BE2C (cell line): ENCODE measurements at regions not wholly inside any gene's neighbourhood (a gene's known extent, or its start where the extent isn't known, plus 50 kb on each side); places are given as distances from the start of the nearest gene placed in this dataset.

Experiments
- DNase-seq: peaks from one replicate; pipeline ENCODE4 v3.0.0-alpha.2; 2020
- H3K27me3 ChIP-seq: fragments of 250-450 bp; sonication (Bioruptor Pico); 2 replicates; pipeline ENCODE4 v1.5.1; 2020; ENCODE audit warnings: mild to moderate bottlenecking
- H3K36me3 ChIP-seq: fragments of 250-450 bp; sonication (Bioruptor Pico); 2 replicates; pipeline ENCODE4 v1.5.1; 2020; ENCODE audit warnings: mild to moderate bottlenecking
- H3K4me1 ChIP-seq: fragments of 250-450 bp; sonication (Bioruptor Pico); 2 replicates; pipeline ENCODE4 v1.5.1; 2020
- H3K4me3 ChIP-seq: 2 replicates; pipeline ENCODE4 v1.5.1; 2011; ENCODE audit warnings: low read depth, low read length
- H3K9me3 ChIP-seq: fragments of 250-450 bp; sonication (Bioruptor Pico); 2 replicates; pipeline ENCODE4 v1.5.1; 2020
- CTCF ChIP-seq: IDR thresholded peaks from 2 replicates; pipeline ENCODE4 v1.5.1; 2012; ENCODE audit warnings: mild to moderate bottlenecking, low read depth, low read length

- DNase-seq = no peak
- H3K9me3 ChIP-seq = no peaks in the 10 kb centered on the region
- H3K36me3 ChIP-seq = no peaks in the 10 kb centered on the region
- no peaks in the 10 kb centered on the region for H3K4me1 ChIP-seq
- no peak for TF ChIP-seq CTCF
- H3K4me3 ChIP-seq = no peak overlapping the region
- H3K27me3 ChIP-seq = no peaks in the 10 kb centered on the region
These were observed 172.0 kb upstream of the ZC4H2 start for GRCh38 chrX:65148232-65148631.

- no peak for DNase-seq
- Histone ChIP-seq H3K36me3 (no peaks in the 10 kb centered on the region), H3K27me3 (no peaks in the 10 kb centered on the region), H3K9me3 (no peaks in the 10 kb centered on the region), H3K4me3 (no peak overlapping the region), H3K4me1 (no peaks in the 10 kb centered on the region)
- TF ChIP-seq CTCF = no peak
These were observed 160.2 kb upstream of the ZC4H2 start for GRCh38 chrX:65136424-65136823.

GRCh38 chrX:65127842-65128241 is 151.6 kb upstream of the ZC4H2 start:
- TF ChIP-seq CTCF = no peak
- H3K36me3 ChIP-seq = no peaks in the 10 kb centered on the region
- no peaks in the 10 kb centered on the region for H3K9me3 ChIP-seq
- no peak for DNase-seq
- H3K4me3 ChIP-seq = no peak overlapping the region
- no peaks in the 10 kb centered on the region for H3K27me3 ChIP-seq
- no peaks in the 10 kb centered on the region for H3K4me1 ChIP-seq

GRCh38 chrX:65098851-65099250 is 122.6 kb upstream of the ZC4H2 start:
- no peaks in the 10 kb centered on the region for H3K36me3 ChIP-seq
- no peaks in the 10 kb centered on the region for H3K9me3 ChIP-seq
- no peaks in the 10 kb centered on the region for H3K4me1 ChIP-seq
- no peak for TF ChIP-seq CTCF
- no peak overlapping the region for H3K4me3 ChIP-seq
- DNase-seq = no peak
- H3K27me3 ChIP-seq = no peaks in the 10 kb centered on the region

- no peaks in the 10 kb centered on the region for H3K27me3 ChIP-seq
- H3K4me3 ChIP-seq = no peak overlapping the region
- DNase-seq = no peak
- no peaks in the 10 kb centered on the region for H3K9me3 ChIP-seq
- no peaks in the 10 kb centered on the region for H3K4me1 ChIP-seq
- no peaks in the 10 kb centered on the region for H3K36me3 ChIP-seq
- no peak for TF ChIP-seq CTCF
These were observed 117.4 kb upstream of the ZC4H2 start for GRCh38 chrX:65093658-65094057.

- H3K36me3 ChIP-seq = no peaks in the 10 kb centered on the region
- no peaks in the 10 kb centered on the region for H3K27me3 ChIP-seq
- H3K4me1 ChIP-seq = no peaks in the 10 kb centered on the region
- no peak for DNase-seq
- TF ChIP-seq CTCF = no peak
- no peak overlapping the region for H3K4me3 ChIP-seq
- H3K9me3 ChIP-seq = no peaks in the 10 kb centered on the region
These were observed 97.0 kb upstream of the ZC4H2 start for GRCh38 chrX:65073233-65073632.
